Loucy (cell line): ENCODE measurements at regions not wholly inside any gene's neighbourhood (a gene's known extent, or its start where the extent isn't known, plus 50 kb on each side); places are given as distances from the start of the nearest gene placed in this dataset.

ENCODE experiments used
- EZH2phosphoT487 ChIP-seq: fragments of 200-600 bp; IDR thresholded peaks from 2 replicates; pipeline ENCODE4 v1.6.1; 2018; ENCODE audit warnings: antibody characterized with exemption, mild to moderate bottlenecking, moderate library complexity, borderline replicate concordance
- TF ChIP-seq, protein P1 (sequence below): fragments of 200-600 bp; sonication (generic); conservative IDR thresholded peaks from 2 replicates; pipeline ENCODE4 v1.5.1; 2014; ENCODE audit warnings: mild to moderate bottlenecking, antibody characterized with exemption, low read length

DNA sequence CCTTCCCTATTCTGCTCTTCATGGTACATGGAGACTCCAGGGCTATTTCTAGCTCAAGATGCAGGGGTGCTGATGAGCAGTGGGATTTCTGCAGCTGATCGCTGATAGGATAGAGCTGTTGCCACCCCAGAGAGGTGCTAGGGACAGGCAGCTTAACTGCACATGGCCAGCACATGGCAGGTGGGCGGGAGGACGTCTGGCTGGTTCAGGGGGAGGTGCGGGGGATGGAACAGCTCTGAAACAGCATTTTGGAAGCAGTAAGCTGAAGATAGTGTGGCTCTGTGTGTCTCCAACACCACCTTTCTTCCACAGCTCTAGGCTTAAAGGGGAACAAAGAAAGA is 151.9 kb upstream of the PELI1 start:
- TF ChIP-seq, protein P1, sequence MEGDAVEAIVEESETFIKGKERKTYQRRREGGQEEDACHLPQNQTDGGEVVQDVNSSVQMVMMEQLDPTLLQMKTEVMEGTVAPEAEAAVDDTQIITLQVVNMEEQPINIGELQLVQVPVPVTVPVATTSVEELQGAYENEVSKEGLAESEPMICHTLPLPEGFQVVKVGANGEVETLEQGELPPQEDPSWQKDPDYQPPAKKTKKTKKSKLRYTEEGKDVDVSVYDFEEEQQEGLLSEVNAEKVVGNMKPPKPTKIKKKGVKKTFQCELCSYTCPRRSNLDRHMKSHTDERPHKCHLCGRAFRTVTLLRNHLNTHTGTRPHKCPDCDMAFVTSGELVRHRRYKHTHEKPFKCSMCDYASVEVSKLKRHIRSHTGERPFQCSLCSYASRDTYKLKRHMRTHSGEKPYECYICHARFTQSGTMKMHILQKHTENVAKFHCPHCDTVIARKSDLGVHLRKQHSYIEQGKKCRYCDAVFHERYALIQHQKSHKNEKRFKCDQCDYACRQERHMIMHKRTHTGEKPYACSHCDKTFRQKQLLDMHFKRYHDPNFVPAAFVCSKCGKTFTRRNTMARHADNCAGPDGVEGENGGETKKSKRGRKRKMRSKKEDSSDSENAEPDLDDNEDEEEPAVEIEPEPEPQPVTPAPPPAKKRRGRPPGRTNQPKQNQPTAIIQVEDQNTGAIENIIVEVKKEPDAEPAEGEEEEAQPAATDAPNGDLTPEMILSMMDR, result no peak
- no peak for TF ChIP-seq EZH2phosphoT487
